Coronary artery (tissue), 2 donors: ENCODE measurements at regions not wholly inside any gene's neighbourhood (a gene's known extent, or its start where the extent isn't known, plus 50 kb on each side); places are given as distances from the start of the nearest gene placed in this dataset.

Experiments
- DNase-seq: peaks from one replicate; pipeline ENCODE4 v3.0.0-alpha.2; 2017; ENCODE audit warnings: low spot score
- H3K27ac ChIP-seq, 2 donors: fragments of 200-600 bp; sonication (generic); one replicate each; pipeline ENCODE4 v1.5.1; 2016 to 2019
- H3K4me3 ChIP-seq: fragments of 200-600 bp; sonication (generic); 2 replicates; pipeline ENCODE4 v1.5.1; 2016; ENCODE audit warnings: mild to moderate bottlenecking, moderate library complexity
- TF ChIP-seq, protein P1 (sequence below): fragments of 200-600 bp; sonication (generic); IDR thresholded peaks from one replicate; pipeline ENCODE4 v1.5.1; 2019; ENCODE audit warnings: antibody characterized with exemption

- DNase-seq: no peak
- no peak overlapping the region for H3K27ac ChIP-seq
- no peak overlapping the region for H3K4me3 ChIP-seq
- TF ChIP-seq, protein P1, sequence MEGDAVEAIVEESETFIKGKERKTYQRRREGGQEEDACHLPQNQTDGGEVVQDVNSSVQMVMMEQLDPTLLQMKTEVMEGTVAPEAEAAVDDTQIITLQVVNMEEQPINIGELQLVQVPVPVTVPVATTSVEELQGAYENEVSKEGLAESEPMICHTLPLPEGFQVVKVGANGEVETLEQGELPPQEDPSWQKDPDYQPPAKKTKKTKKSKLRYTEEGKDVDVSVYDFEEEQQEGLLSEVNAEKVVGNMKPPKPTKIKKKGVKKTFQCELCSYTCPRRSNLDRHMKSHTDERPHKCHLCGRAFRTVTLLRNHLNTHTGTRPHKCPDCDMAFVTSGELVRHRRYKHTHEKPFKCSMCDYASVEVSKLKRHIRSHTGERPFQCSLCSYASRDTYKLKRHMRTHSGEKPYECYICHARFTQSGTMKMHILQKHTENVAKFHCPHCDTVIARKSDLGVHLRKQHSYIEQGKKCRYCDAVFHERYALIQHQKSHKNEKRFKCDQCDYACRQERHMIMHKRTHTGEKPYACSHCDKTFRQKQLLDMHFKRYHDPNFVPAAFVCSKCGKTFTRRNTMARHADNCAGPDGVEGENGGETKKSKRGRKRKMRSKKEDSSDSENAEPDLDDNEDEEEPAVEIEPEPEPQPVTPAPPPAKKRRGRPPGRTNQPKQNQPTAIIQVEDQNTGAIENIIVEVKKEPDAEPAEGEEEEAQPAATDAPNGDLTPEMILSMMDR: no peak
Measured at GRCh38 chr4:55017406-55017805, 108.0 kb downstream of the KDR start.

DNA sequence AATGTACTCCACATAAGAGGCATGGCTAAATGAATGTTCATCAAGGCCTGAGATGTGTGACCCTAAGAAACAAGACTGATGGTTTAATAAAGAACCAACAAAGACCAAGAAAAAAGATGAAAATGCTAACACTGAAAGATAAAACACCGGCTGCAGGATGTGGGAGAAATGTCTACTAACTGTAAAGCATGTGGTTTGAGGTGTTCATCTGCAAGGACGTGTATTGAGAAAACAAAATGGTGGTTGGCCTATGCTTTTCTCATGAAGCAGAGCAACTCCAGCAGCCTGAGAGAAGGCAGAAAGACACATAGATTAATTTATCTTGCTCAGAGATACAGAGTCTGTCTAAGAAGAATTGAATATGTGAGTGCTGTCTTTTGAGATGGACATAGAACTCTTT, 109.3 kb downstream of the KDR start:
- DNase-seq: no peak
- TF ChIP-seq, protein P1: no peak
- no peak overlapping the region for H3K27ac ChIP-seq
- no peak overlapping the region for H3K4me3 ChIP-seq

GRCh38 chr4:55014876-55015275, 110.5 kb downstream of the KDR start:
- no peak for DNase-seq
- Histone ChIP-seq H3K4me3 (no peak overlapping the region), H3K27ac (no peak overlapping the region)
- TF ChIP-seq, protein P1: no peak

DNA sequence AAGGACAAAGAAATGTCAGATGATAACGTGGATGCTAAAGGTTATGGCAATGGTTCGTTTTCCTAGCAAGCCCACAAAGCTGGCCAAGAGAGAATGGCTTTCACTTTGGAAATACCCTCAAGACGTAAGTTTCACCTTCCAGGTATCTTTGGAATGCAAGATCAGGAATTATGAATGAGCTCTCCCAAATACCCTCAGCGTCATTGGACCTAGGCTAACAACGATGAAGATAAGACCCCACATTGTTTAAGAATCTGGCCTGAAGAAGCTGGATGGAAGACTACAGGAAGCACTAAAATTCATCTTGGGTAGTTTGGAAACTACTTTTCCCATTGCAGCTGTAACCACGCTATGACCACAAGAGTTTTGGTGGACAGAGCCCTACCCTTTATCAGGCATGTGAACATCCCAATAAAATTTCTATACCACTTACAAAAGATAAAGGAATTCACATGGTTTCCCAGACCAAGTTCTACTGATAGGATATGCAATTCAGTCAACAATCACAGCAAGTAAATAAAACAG, 111.9 kb downstream of the KDR start:
- no peak overlapping the region for H3K27ac ChIP-seq
- no peak overlapping the region for H3K4me3 ChIP-seq
- DNase-seq: no peak
- TF ChIP-seq, protein P1: no peak

DNA sequence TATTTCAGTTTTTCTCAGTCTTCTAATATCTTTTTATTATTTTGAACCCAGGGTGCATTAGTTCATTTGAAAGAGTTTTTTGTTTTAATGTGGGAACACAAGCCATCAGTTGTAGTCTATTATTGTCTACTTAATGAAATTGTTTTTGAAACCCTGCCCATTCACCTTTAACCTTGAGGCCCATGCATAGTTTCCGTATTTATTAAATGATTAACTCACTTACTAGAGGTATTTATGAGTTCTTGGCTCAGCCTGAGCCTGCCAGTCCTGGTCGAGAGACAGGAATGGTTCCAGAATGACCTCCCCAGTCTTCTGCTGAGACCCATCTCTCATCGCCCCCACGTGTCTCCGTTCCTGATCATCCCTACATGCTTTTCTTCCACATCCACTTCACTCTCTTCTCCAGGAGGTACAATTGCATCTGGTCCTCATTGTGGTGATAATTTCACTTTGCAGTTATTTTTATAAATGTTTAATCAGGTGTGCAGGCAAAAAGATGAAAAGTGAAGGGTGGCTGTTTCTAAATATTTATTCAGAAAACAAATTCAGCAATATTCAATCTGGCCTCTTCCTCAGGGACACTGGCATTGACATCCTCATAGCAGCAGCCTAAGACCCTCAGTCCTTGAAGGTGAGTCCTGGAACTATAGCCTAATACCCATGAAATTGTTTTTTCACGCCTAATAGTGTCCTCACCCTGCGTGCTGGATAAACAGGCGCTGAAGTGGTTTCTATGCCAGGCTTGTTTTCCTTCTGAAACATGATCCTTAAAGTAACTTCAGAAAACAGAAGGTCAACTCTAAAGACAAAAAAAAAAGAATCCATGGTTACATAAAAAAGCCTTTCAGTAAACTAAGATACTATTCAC, 112.8 kb downstream of the KDR start:
- Histone ChIP-seq H3K4me3 (no peak overlapping the region), H3K27ac (no peak overlapping the region)
- TF ChIP-seq, protein P1: no peak
- no peak for DNase-seq

- DNase-seq: no peak
- no peak overlapping the region for H3K27ac ChIP-seq
- H3K4me3 ChIP-seq: no peak overlapping the region
- TF ChIP-seq, protein P1: no peak
Measured at GRCh38 chr4:55011761-55012160, 113.6 kb downstream of the KDR start.

- no peak for DNase-seq
- H3K4me3 ChIP-seq: no peak overlapping the region
- no peak overlapping the region for H3K27ac ChIP-seq
- TF ChIP-seq, protein P1: no peak
Measured at GRCh38 chr4:55010550-55010949, 114.8 kb downstream of the KDR start.
